Upper lobe of left lung (tissue), 4 donors: ENCODE measurements at regions not wholly inside any gene's neighbourhood (a gene's known extent, or its start where the extent isn't known, plus 50 kb on each side); places are given as distances from the start of the nearest gene placed in this dataset.

ENCODE experiments used
- POLR2AphosphoS5 ChIP-seq, 2 donors: sonication (generic); formaldehyde crosslinking; IDR thresholded peaks; one replicate each; pipeline ENCODE4 v1.5.1; 2017; ENCODE audit warnings: antibody characterized with exemption in 2 of 2
- TF ChIP-seq, protein P1 (sequence below), 6 experiments: fragments of 450-650 bp in 4 of 6; fragments of 200-600 bp in 2 of 6; sonication (generic) in 2 of 6; IDR thresholded peaks; one replicate each; pipeline ENCODE4 v1.5.1; 2016 to 2019; ENCODE audit warnings: antibody characterized with exemption in 6 of 6

DNA sequence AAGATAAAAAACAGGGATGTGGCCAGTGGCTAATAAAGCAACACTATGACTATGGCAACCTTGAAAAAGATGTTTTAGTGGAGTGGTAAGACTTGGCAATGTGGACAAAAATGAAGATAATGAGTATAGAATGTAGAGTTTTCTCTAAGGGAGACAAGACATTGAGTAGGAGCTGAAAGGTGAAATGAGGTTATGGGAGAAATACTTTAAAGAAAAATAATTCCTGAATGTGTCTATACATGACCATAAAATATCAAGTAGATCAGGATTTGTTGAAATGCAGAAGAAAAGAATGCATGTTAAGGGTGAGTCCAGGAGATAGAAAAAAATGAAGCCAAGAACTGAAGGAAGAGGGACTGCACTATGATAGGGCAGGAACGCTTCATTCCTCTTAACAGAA lies 101.6 kb upstream of the CARD18 start:
- TF ChIP-seq, protein P1, sequence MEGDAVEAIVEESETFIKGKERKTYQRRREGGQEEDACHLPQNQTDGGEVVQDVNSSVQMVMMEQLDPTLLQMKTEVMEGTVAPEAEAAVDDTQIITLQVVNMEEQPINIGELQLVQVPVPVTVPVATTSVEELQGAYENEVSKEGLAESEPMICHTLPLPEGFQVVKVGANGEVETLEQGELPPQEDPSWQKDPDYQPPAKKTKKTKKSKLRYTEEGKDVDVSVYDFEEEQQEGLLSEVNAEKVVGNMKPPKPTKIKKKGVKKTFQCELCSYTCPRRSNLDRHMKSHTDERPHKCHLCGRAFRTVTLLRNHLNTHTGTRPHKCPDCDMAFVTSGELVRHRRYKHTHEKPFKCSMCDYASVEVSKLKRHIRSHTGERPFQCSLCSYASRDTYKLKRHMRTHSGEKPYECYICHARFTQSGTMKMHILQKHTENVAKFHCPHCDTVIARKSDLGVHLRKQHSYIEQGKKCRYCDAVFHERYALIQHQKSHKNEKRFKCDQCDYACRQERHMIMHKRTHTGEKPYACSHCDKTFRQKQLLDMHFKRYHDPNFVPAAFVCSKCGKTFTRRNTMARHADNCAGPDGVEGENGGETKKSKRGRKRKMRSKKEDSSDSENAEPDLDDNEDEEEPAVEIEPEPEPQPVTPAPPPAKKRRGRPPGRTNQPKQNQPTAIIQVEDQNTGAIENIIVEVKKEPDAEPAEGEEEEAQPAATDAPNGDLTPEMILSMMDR (IDR thresholded peaks at IDR 0.05), result no peak
- TF ChIP-seq POLR2AphosphoS5 (IDR thresholded peaks at IDR 0.05), result no peak
